Naive thymus-derived CD4-positive, alpha-beta T cell (primary cell): ENCODE measurements at regions not wholly inside any gene's neighbourhood (a gene's known extent, or its start where the extent isn't known, plus 50 kb on each side); places are given as distances from the start of the nearest gene placed in this dataset.
"Not testable (repeated sequence)": the region's sequence is repeated elsewhere in the genome, so short reads cannot be mapped to it uniquely, and the experiment has no call there.

Source experiments
- ATAC-seq: fragments of 150-1000 bp; cut with Tn5 transposase; 2 replicates; pipeline ENCODE4 v1.10.0; 2021; ENCODE audit warnings: mild to moderate bottlenecking, moderate library complexity
- CTCF ChIA-PET: fragments of 350-600 bp; sonication (Branson Sonifier 250); formaldehyde crosslinking; loops from one replicate; lab custom pipeline; 2021; ENCODE audit warnings: antibody characterized with exemption; lab: Charles Lee
- POLR2A ChIA-PET: fragments of 350-600 bp; sonication (Branson Sonifier 250); formaldehyde crosslinking; loops from one replicate; lab custom pipeline; 2021; ENCODE audit warnings: antibody characterized with exemption, inconsistent platforms; lab: Charles Lee
- DNase-seq, 9 donors: peaks; one replicate each; pipeline versions ENCODE4 v3.0.0 to v3.0.0-alpha.2; 2020 to 2022; ENCODE audit warnings: mixed read lengths in 1 of 9
- H3K27ac ChIP-seq: one replicate; pipeline ENCODE4 v1.7.0; 2013; ENCODE audit warnings: mild to moderate bottlenecking, low read depth, low read length, moderate library complexity
- H3K27me3 ChIP-seq, 2 donors: one replicate each; pipeline ENCODE4 v1.7.0; 2013; ENCODE audit warnings: low read length in 2 of 2, mild to moderate bottlenecking in 2 of 2, moderate library complexity in 2 of 2; ENCODE audit not compliant: control insufficient read depth in 2 of 2, insufficient read depth in 2 of 2
- H3K36me3 ChIP-seq, 3 experiments: 1 replicate in 2 of 3; 2 replicates in 1 of 3; pipeline ENCODE4 v1.7.0; 2013; ENCODE audit warnings: low read length in 3 of 3, mild to moderate bottlenecking in 3 of 3, moderate library complexity in 1 of 3; ENCODE audit not compliant: insufficient read depth in 3 of 3, control insufficient read depth in 2 of 3
- H3K4me1 ChIP-seq, 2 donors: one replicate each; pipeline ENCODE4 v1.7.0; 2013; ENCODE audit warnings: low read length in 2 of 2, mild to moderate bottlenecking in 2 of 2, moderate library complexity in 1 of 2; ENCODE audit not compliant: control insufficient read depth in 2 of 2, insufficient read depth in 2 of 2
- H3K4me3 ChIP-seq: 2 replicates; pipeline ENCODE4 v1.7.0; 2013; ENCODE audit warnings: mild to moderate bottlenecking, low read length
- H3K9me3 ChIP-seq, 3 experiments: 1 replicate in 2 of 3; 2 replicates in 1 of 3; pipeline ENCODE4 v1.7.0; 2013; ENCODE audit warnings: low read length in 3 of 3; ENCODE audit not compliant: control insufficient read depth in 2 of 3
- H3K27ac Mint-ChIP-seq, 9 donors: one replicate each; pipeline ENCODE4 v1.8.0; 2020 to 2022; ENCODE audit warnings: mixed read lengths in 9 of 9, mild to moderate bottlenecking in 8 of 9, moderate library complexity in 5 of 9, inconsistent platforms in 2 of 9
- H3K27me3 Mint-ChIP-seq, 5 donors: one replicate each; pipeline ENCODE4 v1.8.0; 2021 to 2022; ENCODE audit warnings: mixed read lengths in 5 of 5, mild to moderate bottlenecking in 1 of 5
- H3K36me3 Mint-ChIP-seq, 5 donors: one replicate each; pipeline ENCODE4 v1.8.0; 2020 to 2022; ENCODE audit warnings: mixed read lengths in 5 of 5, mild to moderate bottlenecking in 3 of 5, inconsistent platforms in 1 of 5
- H3K4me1 Mint-ChIP-seq, 7 donors: one replicate each; pipeline ENCODE4 v1.8.0; 2020 to 2022; ENCODE audit warnings: mixed read lengths in 7 of 7, mild to moderate bottlenecking in 3 of 7, inconsistent platforms in 1 of 7
- H3K4me3 Mint-ChIP-seq, 10 donors: one replicate each; pipeline ENCODE4 v1.8.0; 2020 to 2022; ENCODE audit warnings: mild to moderate bottlenecking in 10 of 10, mixed read lengths in 10 of 10, moderate library complexity in 6 of 10, inconsistent platforms in 2 of 10
- H3K9me3 Mint-ChIP-seq, 11 donors: one replicate each; pipeline ENCODE4 v1.8.0; 2020 to 2022; ENCODE audit warnings: mixed read lengths in 11 of 11, mild to moderate bottlenecking in 4 of 11, inconsistent platforms in 1 of 11, moderate library complexity in 1 of 11
- intact Hi-C, 2 donors: fragments of 100-400 bp; cut with micrococcal nuclease; formaldehyde crosslinking; loops; one replicate each; pipeline ENCODE4 v1.15.1; 2023

- Mint-ChIP-seq H3K4me3 (no peak overlapping the region), H3K9me3 (peaks cover 0 to 16% (median 4%) of the 10 kb centered on the region in 11 donors), H3K36me3 (no peaks in the 10 kb centered on the region), H3K4me1 (no peaks in the 10 kb centered on the region), H3K27ac (no peak overlapping the region), H3K27me3 (no peaks in the 10 kb centered on the region)
- ATAC-seq (no peak), DNase-seq (no peak)
- Histone ChIP-seq H3K36me3 (no peaks in the 10 kb centered on the region), H3K4me3 (no peak overlapping the region), H3K4me1 (no peaks in the 10 kb centered on the region), H3K27me3 (no peaks in the 10 kb centered on the region), H3K27ac (no peak overlapping the region), H3K9me3 (no peaks in the 10 kb centered on the region)
- intact Hi-C loops = no loop called here
- POLR2A ChIA-PET = no interaction called here
- CTCF ChIA-PET = no interaction called here
Measured at GRCh38 chr5:85952680-85953079, 665.1 kb upstream of the COX7C start.

DNA sequence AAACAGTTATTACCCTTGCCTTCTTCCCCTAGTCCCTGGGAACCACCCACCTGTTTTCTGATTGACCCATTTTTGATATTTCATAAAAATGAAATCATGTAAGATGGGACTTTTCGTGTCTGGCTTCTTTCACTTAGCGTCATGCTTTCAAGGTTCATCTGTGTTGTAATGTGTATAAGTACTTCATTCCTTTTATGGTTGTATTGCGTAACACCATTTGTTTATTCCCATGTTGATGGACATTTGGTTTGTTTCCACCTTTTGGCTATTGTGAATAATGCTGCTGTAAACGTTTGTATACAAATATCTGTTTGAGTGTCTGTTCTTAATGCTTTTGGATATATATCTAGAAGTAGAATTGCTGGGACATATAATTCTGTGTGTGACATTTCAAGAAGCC is 650.1 kb upstream of the COX7C start:
- Histone ChIP-seq H3K27ac (no peak overlapping the region), H3K4me1 (no peaks in the 10 kb centered on the region), H3K9me3 (no peaks in the 10 kb centered on the region), H3K4me3 (no peak overlapping the region), H3K36me3 (no peaks in the 10 kb centered on the region), H3K27me3 (no peaks in the 10 kb centered on the region)
- H3K4me3 Mint-ChIP-seq = no peak overlapping the region
- POLR2A ChIA-PET = no interaction called here
- peaks cover 0 to 3% (median 0%) of the 10 kb centered on the region in 11 donors for H3K9me3 Mint-ChIP-seq
- ATAC-seq (no peak), DNase-seq (no peak)
- H3K27me3 Mint-ChIP-seq = no peaks in the 10 kb centered on the region
- CTCF ChIA-PET = no interaction called here
- no peaks in the 10 kb centered on the region for H3K36me3 Mint-ChIP-seq
- H3K4me1 Mint-ChIP-seq = no peaks in the 10 kb centered on the region
- intact Hi-C loops = no loop called here
- H3K27ac Mint-ChIP-seq = no peak overlapping the region

GRCh38 chr5:85972539-85972938 is 645.2 kb upstream of the COX7C start:
- ATAC-seq = no peak
- no peaks in the 10 kb centered on the region for H3K4me1 ChIP-seq
- CTCF ChIA-PET = no interaction called here
- no peak for DNase-seq
- POLR2A ChIA-PET = no interaction called here
- intact Hi-C loops = no loop called here
- no peaks in the 10 kb centered on the region for H3K27me3 Mint-ChIP-seq
- H3K4me1 Mint-ChIP-seq = no peaks in the 10 kb centered on the region
- H3K27ac Mint-ChIP-seq = no peak overlapping the region
- H3K27ac ChIP-seq = no peak overlapping the region
- no peaks in the 10 kb centered on the region for H3K36me3 ChIP-seq
- peaks cover 0 to 11% (median 0%) of the 10 kb centered on the region in 11 donors for H3K9me3 Mint-ChIP-seq
- no peaks in the 10 kb centered on the region for H3K36me3 Mint-ChIP-seq
- no peaks in the 10 kb centered on the region for H3K27me3 ChIP-seq
- H3K9me3 ChIP-seq = no peaks in the 10 kb centered on the region
- H3K4me3 Mint-ChIP-seq = no peak overlapping the region
- no peak overlapping the region for H3K4me3 ChIP-seq

DNA sequence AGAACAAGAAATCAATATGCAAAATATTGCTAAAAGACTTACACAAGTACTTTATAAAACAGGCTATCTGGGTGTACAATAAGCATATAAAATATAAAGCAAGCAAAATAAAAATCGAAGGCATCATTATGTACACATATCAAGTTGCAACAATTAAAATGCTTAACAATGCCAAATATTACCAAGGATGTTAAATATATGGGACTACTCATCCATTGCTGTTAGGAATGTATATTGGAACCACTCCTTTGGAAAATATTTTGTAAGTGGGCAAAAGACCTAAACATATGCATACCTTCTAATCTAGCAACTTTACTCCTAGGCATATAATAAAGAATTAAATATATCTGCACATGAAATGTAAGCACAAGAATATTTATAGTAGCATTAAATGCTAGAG is 632.6 kb upstream of the COX7C start:
- DNase-seq (no peak), ATAC-seq (no peak)
- POLR2A ChIA-PET = no interaction called here
- Mint-ChIP-seq H3K4me1 (no peaks in the 10 kb centered on the region), H3K27me3 (no peaks in the 10 kb centered on the region), H3K4me3 (no peak overlapping the region), H3K9me3 (peaks cover 0 to 10% (median 5%) of the 10 kb centered on the region in 11 donors), H3K36me3 (no peaks in the 10 kb centered on the region), H3K27ac (no peak overlapping the region)
- Histone ChIP-seq H3K9me3 (no peaks in the 10 kb centered on the region), H3K36me3 (no peaks in the 10 kb centered on the region), H3K4me1 (no peaks in the 10 kb centered on the region), H3K4me3 (no peak overlapping the region), H3K27ac (no peak overlapping the region), H3K27me3 (no peaks in the 10 kb centered on the region)
- CTCF ChIA-PET = no interaction called here
- intact Hi-C loops = no loop called here

DNA sequence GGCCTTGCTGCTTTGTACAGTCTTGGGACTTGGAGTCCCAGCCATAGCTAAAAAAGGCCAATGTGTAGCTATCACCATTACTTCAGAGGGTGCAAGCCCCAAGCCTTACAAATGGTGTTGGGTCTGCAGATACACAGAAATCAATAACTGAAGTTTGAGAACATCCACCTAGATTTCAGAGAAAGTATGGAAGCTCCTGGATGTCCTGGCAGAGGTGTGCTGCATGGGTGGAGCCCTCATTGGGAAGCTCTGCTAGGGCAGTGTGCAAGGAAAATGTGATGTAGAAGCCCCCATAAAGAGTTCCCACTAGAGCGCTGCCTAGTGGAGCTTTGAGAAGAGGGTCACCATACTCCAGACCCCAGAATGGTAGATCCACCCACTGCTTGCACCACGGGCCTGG is 626.7 kb upstream of the COX7C start:
- Histone ChIP-seq H3K4me3 (no peak overlapping the region), H3K27me3 (no peaks in the 10 kb centered on the region), H3K4me1 (no peaks in the 10 kb centered on the region), H3K36me3 (no peaks in the 10 kb centered on the region), H3K27ac (no peak overlapping the region), H3K9me3 (peaks cover 0 to 4% (median 0%) of the 10 kb centered on the region in 3 experiments)
- Mint-ChIP-seq H3K4me3 (no peak overlapping the region), H3K27ac (no peak overlapping the region), H3K27me3 (no peaks in the 10 kb centered on the region), H3K9me3 (peaks cover 0 to 35% (median 11%) of the 10 kb centered on the region in 11 donors), H3K4me1 (no peaks in the 10 kb centered on the region), H3K36me3 (peaks cover 0 to 4% (median 0%) of the 10 kb centered on the region in 5 donors)
- ChIA-PET CTCF (no interaction called here), POLR2A (no interaction called here)
- intact Hi-C loops = no loop called here
- DNase-seq (no peak), ATAC-seq (no peak)

DNA sequence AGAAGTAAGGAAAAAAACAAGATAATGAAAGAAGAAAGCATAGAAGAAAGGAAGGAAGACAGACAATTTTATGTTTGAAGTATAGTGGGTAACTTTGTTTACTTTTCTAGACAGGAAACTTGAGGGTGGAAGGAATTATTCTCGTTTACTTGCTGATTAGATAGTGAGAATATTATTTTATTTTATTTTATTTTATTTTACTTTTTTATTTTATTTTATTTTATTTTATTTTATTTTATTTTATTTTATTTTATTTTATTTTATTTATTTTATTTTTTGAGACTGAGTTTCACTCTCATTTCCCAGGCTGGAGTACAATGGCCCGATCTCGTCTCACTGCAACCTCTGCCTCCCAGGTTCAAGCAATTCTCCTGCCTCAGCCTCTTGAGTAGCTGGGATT is 623.1 kb upstream of the COX7C start:
- H3K36me3 ChIP-seq, H3K4me1 Mint-ChIP-seq, H3K9me3 ChIP-seq, ATAC-seq, H3K4me1 ChIP-seq, H3K27ac Mint-ChIP-seq, H3K27me3 ChIP-seq, H3K36me3 Mint-ChIP-seq, H3K27me3 Mint-ChIP-seq, H3K27ac ChIP-seq, H3K4me3 Mint-ChIP-seq, CTCF ChIA-PET, POLR2A ChIA-PET, H3K4me3 ChIP-seq, intact Hi-C loops, DNase-seq: not testable (repeated sequence)
- H3K9me3 Mint-ChIP-seq = peaks cover 4 to 30% (median 9%) of the 10 kb centered on the region in 11 donors

- ChIA-PET POLR2A (no interaction called here), CTCF (no interaction called here)
- DNase-seq = no peak
- no peak overlapping the region for H3K4me3 ChIP-seq
- H3K9me3 ChIP-seq = no peaks in the 10 kb centered on the region
- no peaks in the 10 kb centered on the region for H3K4me1 ChIP-seq
- H3K27me3 ChIP-seq = no peaks in the 10 kb centered on the region
- no peaks in the 10 kb centered on the region for H3K36me3 ChIP-seq
- Mint-ChIP-seq H3K4me1 (no peaks in the 10 kb centered on the region), H3K4me3 (no peak overlapping the region), H3K9me3 (peaks cover 0 to 19% (median 4%) of the 10 kb centered on the region in 11 donors), H3K27ac (no peak overlapping the region), H3K36me3 (no peaks in the 10 kb centered on the region), H3K27me3 (no peaks in the 10 kb centered on the region)
- intact Hi-C loops = no loop called here
- no peak for ATAC-seq
- H3K27ac ChIP-seq = no peak overlapping the region
Measured at GRCh38 chr5:85998656-85999055, 619.1 kb upstream of the COX7C start.
